H1 (cell line): ENCODE measurements at regions not wholly inside any gene's neighbourhood (a gene's known extent, or its start where the extent isn't known, plus 50 kb on each side); places are given as distances from the start of the nearest gene placed in this dataset.

Experiments used
- CBX5 ChIP-seq: fragments of 300-800, 300-1000 bp; sonication (generic); IDR thresholded peaks from 2 replicates; pipeline ENCODE4 v1.7.1; 2016; ENCODE audit warnings: antibody characterized with exemption, low read length, low read depth
- CHD1 ChIP-seq: IDR thresholded peaks from 2 replicates; pipeline ENCODE4 v1.6.1; 2012; ENCODE audit warnings: low read depth, low read length, improper control_type of control experiment
- RXRA ChIP-seq: IDR thresholded peaks from 2 replicates; pipeline ENCODE4 v1.6.1; 2011; ENCODE audit warnings: low read depth, mild to moderate bottlenecking, low read length, moderate library complexity; ENCODE audit not compliant: insufficient read depth
- TF ChIP-seq, protein P1 (sequence below), 3 experiments: IDR thresholded peaks; 1 replicate in 2 of 3; 2 replicates in 1 of 3; pipeline versions ENCODE4 v1.5.1 to v1.6.1; 2011; ENCODE audit warnings: low read length in 3 of 3, mild to moderate bottlenecking in 3 of 3, inconsistent platforms in 2 of 3, low read depth in 1 of 3, moderate library complexity in 1 of 3; ENCODE audit not compliant: insufficient read depth in 1 of 3; ENCODE audit errors: control extremely low read depth in 1 of 3

DNA sequence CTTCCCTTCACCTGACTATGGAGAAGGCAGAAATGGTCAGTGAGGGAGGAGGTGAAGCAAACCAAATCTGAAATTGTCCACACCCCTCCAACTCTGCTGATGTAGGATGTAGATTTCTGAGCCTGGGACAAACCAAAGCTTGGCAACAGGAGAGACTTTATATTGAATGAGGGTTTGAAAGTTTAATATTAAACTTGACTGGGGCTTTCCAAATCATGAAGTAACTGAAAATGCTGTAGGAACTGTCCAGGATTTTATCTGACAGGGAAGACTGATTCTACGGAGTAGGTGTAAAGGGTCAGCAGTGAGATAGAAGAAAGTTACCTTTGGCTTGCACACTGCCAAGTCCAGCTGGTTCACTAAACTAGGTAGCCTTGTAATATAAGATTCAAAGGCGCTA, 194.5 kb downstream of the TDRD15 start:
- TF ChIP-seq RXRA (no peak), CHD1 (no peak), CBX5 (no peak)
- TF ChIP-seq, protein P1, sequence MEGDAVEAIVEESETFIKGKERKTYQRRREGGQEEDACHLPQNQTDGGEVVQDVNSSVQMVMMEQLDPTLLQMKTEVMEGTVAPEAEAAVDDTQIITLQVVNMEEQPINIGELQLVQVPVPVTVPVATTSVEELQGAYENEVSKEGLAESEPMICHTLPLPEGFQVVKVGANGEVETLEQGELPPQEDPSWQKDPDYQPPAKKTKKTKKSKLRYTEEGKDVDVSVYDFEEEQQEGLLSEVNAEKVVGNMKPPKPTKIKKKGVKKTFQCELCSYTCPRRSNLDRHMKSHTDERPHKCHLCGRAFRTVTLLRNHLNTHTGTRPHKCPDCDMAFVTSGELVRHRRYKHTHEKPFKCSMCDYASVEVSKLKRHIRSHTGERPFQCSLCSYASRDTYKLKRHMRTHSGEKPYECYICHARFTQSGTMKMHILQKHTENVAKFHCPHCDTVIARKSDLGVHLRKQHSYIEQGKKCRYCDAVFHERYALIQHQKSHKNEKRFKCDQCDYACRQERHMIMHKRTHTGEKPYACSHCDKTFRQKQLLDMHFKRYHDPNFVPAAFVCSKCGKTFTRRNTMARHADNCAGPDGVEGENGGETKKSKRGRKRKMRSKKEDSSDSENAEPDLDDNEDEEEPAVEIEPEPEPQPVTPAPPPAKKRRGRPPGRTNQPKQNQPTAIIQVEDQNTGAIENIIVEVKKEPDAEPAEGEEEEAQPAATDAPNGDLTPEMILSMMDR (IDR thresholded peaks at IDR 0.05; ENCODE audit: control extremely low read depth in 1 of 3, insufficient read depth in 1 of 3, low read depth in 1 of 3, low read length in 3 of 3) = no peak
